H1 (cell line): ENCODE measurements at regions not wholly inside any gene's neighbourhood (a gene's known extent, or its start where the extent isn't known, plus 50 kb on each side); places are given as distances from the start of the nearest gene placed in this dataset.

Source experiments
- CTCF ChIA-PET: fragments of 300-600 bp; sonication (Branson Sonifier 250); formaldehyde crosslinking; loops from one replicate; lab custom pipeline; 2021; ENCODE audit not compliant: partially characterized antibody; lab: Charles Lee
- POLR2A ChIA-PET: fragments of 300-600 bp; sonication (Branson Sonifier 250); formaldehyde crosslinking; loops from one replicate; lab custom pipeline; 2021; ENCODE audit warnings: inconsistent platforms; ENCODE audit not compliant: partially characterized antibody; lab: Charles Lee
- DNase-seq, 2 experiments: peaks; one replicate each; pipeline versions ENCODE4 v3.0.0 to v3.0.0-alpha.2; 2010 to 2022; ENCODE audit warnings: low spot score in 2 of 2, low read depth in 1 of 2, mixed read lengths in 1 of 2
- FAIRE-seq: peaks from 2 replicates; lab custom pipeline; 2011; peaks lifted over from hg19 to GRCh38; lab: Jason Lieb, UNC
- H2AFZ ChIP-seq: 2 replicates; pipeline ENCODE4 v1.8.1; 2012; ENCODE audit warnings: low read length, inconsistent platforms
- H2AK5ac ChIP-seq: 2 replicates; pipeline ENCODE4 v1.6.1; 2013; ENCODE audit warnings: low read depth, low read length
- H2BK120ac ChIP-seq: replicated peaks from 2 replicates; pipeline ENCODE3; 2013; ENCODE audit warnings: low read depth, low read length, inconsistent platforms
- H2BK12ac ChIP-seq: 2 replicates; pipeline ENCODE4 v1.6.1; 2013; ENCODE audit warnings: low read depth, low read length
- H2BK15ac ChIP-seq: 2 replicates; pipeline ENCODE4 v1.6.1; 2013; ENCODE audit warnings: low read length
- H2BK20ac ChIP-seq: 2 replicates; pipeline ENCODE4 v1.6.1; 2013; ENCODE audit warnings: low read length
- H2BK5ac ChIP-seq: 2 replicates; pipeline ENCODE4 v1.6.1; 2013; ENCODE audit warnings: low read depth, low read length
- H3K14ac ChIP-seq: 2 replicates; pipeline ENCODE4 v1.6.1; 2013; ENCODE audit warnings: inconsistent platforms; ENCODE audit not compliant: insufficient read length
- H3K18ac ChIP-seq: 2 replicates; pipeline ENCODE4 v1.6.1; 2013; ENCODE audit warnings: low read length; ENCODE audit errors: extremely low read depth
- H3K23ac ChIP-seq: 2 replicates; pipeline ENCODE4 v1.6.1; 2013; ENCODE audit warnings: inconsistent platforms; ENCODE audit not compliant: insufficient read length
- H3K23me2 ChIP-seq: 2 replicates; pipeline ENCODE4 v1.6.1; 2013; ENCODE audit warnings: low read depth, low read length
- H3K27ac ChIP-seq: 2 replicates; pipeline ENCODE4 v1.6.1; 2011; ENCODE audit warnings: low read depth, low read length, inconsistent platforms
- H3K27me3 ChIP-seq, 4 experiments: replicated peaks in 1 of 4; 1 replicate in 1 of 4; 2 replicates in 3 of 4; pipeline versions ENCODE4 v1.6.1 to v1.8.1; 2011 to 2013; ENCODE audit warnings: low read length in 3 of 4, mild to moderate bottlenecking in 3 of 4, inconsistent platforms in 2 of 4, mixed read lengths in 2 of 4, moderate library complexity in 1 of 4; ENCODE audit not compliant: control insufficient read depth in 3 of 4, insufficient read depth in 3 of 4; ENCODE audit errors: extremely low read depth in 1 of 4
- H3K36me3 ChIP-seq, 4 experiments: 2 replicates each; pipeline versions ENCODE4 v1.6.1 to v1.8.1; 2011 to 2013; ENCODE audit warnings: mild to moderate bottlenecking in 4 of 4, low read length in 3 of 4, moderate library complexity in 2 of 4, control low read depth in 1 of 4, inconsistent platforms in 1 of 4; ENCODE audit not compliant: insufficient read depth in 4 of 4, control insufficient read depth in 2 of 4
- H3K4ac ChIP-seq: replicated peaks from 2 replicates; pipeline ENCODE3; 2013; ENCODE audit warnings: low read length, low read depth, mixed read lengths, inconsistent platforms; ENCODE audit not compliant: insufficient read length
- H3K4me1 ChIP-seq, 4 experiments: replicated peaks in 1 of 4; 1 replicate in 1 of 4; 2 replicates in 3 of 4; pipeline versions ENCODE4 v1.6.1 to v1.8.1; 2011 to 2013; ENCODE audit warnings: low read length in 3 of 4, inconsistent platforms in 2 of 4, mixed read lengths in 1 of 4; ENCODE audit not compliant: insufficient read depth in 4 of 4, control insufficient read depth in 3 of 4
- H3K4me2 ChIP-seq, 2 experiments: 2 replicates each; pipeline versions ENCODE4 v1.6.1 to v1.8.1; 2011 to 2013; ENCODE audit warnings: low read depth in 2 of 2, low read length in 2 of 2, control low read depth in 1 of 2, inconsistent platforms in 1 of 2, mild to moderate bottlenecking in 1 of 2; ENCODE audit not compliant: insufficient read depth in 1 of 2
- H3K4me3 ChIP-seq, 4 experiments: fragments of 200-600, 300-600 bp in 1 of 4; sonication (generic), shearing (Covaris generic), sonication (Bioruptor Twin) in 1 of 4; 2 replicates each; pipeline versions ENCODE4 v1.5.1 to v1.8.1; 2011 to 2016; ENCODE audit warnings: low read length in 4 of 4, low read depth in 3 of 4, control low read depth in 2 of 4, inconsistent platforms in 2 of 4, mild to moderate bottlenecking in 2 of 4, mixed read lengths in 1 of 4, moderate library complexity in 1 of 4; ENCODE audit not compliant: insufficient read depth in 2 of 4; ENCODE audit errors: extremely low read depth in 1 of 4
- H3K56ac ChIP-seq: replicated peaks from 2 replicates; pipeline ENCODE3; 2013; ENCODE audit warnings: low read depth, mild to moderate bottlenecking, mixed read lengths, low read length, inconsistent platforms; ENCODE audit not compliant: insufficient read length
- H3K79me1 ChIP-seq: 2 replicates; pipeline ENCODE4 v1.6.1; 2013; ENCODE audit warnings: low read depth, low read length, control low read depth
- H3K79me2 ChIP-seq, 2 experiments: 2 replicates each; pipeline versions ENCODE4 v1.6.1 to v1.8.1; 2012 to 2013; ENCODE audit warnings: low read length in 2 of 2, mild to moderate bottlenecking in 2 of 2, inconsistent platforms in 1 of 2; ENCODE audit not compliant: insufficient read depth in 2 of 2, control insufficient read depth in 1 of 2
- H3K9ac ChIP-seq, 4 experiments: replicated peaks in 1 of 4; 1 replicate in 1 of 4; 2 replicates in 3 of 4; pipeline versions ENCODE4 v1.6.1 to v1.8.1; 2011 to 2013; ENCODE audit warnings: low read depth in 3 of 4, low read length in 3 of 4, control low read depth in 2 of 4, mild to moderate bottlenecking in 2 of 4, moderate library complexity in 2 of 4, inconsistent platforms in 1 of 4; ENCODE audit errors: extremely low read depth in 1 of 4
- H3K9me3 ChIP-seq, 2 experiments: 2 replicates each; pipeline versions ENCODE4 v1.6.1 to v1.8.1; 2012 to 2013; ENCODE audit warnings: mild to moderate bottlenecking in 2 of 2, moderate library complexity in 2 of 2, control low read depth in 1 of 2, inconsistent platforms in 1 of 2, low read depth in 1 of 2, low read length in 1 of 2, mixed read lengths in 1 of 2; ENCODE audit not compliant: insufficient read depth in 2 of 2
- H4K20me1 ChIP-seq, 2 experiments: replicated peaks in 1 of 2; 2 replicates each; pipeline versions ENCODE3 to v1.8.1; 2011 to 2013; ENCODE audit warnings: inconsistent platforms in 2 of 2, low read length in 2 of 2, mild to moderate bottlenecking in 1 of 2; ENCODE audit not compliant: insufficient read depth in 2 of 2, control insufficient read depth in 1 of 2
- H4K5ac ChIP-seq: 2 replicates; pipeline ENCODE4 v1.6.1; 2013; ENCODE audit warnings: low read length, low read depth, mixed read lengths, inconsistent platforms; ENCODE audit not compliant: insufficient read length
- H4K8ac ChIP-seq: 2 replicates; pipeline ENCODE4 v1.8.0; 2013; ENCODE audit warnings: mild to moderate bottlenecking, moderate library complexity, low read length, inconsistent platforms; ENCODE audit not compliant: insufficient read depth; ENCODE audit errors: extremely low read depth
- H4K91ac ChIP-seq: replicated peaks from 2 replicates; pipeline ENCODE3; 2013; ENCODE audit warnings: low read length, mixed read lengths, inconsistent platforms; ENCODE audit not compliant: insufficient read length
- CHD2 ChIP-seq: IDR thresholded peaks from 2 replicates; pipeline ENCODE4 v1.6.1; 2012; ENCODE audit warnings: low read length, improper control_type of control experiment
- EP300 ChIP-seq, 2 experiments: IDR thresholded peaks; 1 replicate in 1 of 2; 2 replicates in 1 of 2; pipeline ENCODE4 v1.6.1; 2011 to 2012; ENCODE audit warnings: low read depth in 2 of 2, low read length in 2 of 2, mild to moderate bottlenecking in 2 of 2, borderline replicate concordance in 1 of 2, inconsistent platforms in 1 of 2, moderate library complexity in 1 of 2
- NRF1 ChIP-seq: IDR thresholded peaks from 2 replicates; pipeline ENCODE4 v1.6.1; 2011; ENCODE audit warnings: mild to moderate bottlenecking, low read depth, low read length, improper control_type of control experiment
- RNF2 ChIP-seq: fragments of 200-900, 300-1000 bp; sonication (generic); IDR thresholded peaks from 2 replicates; pipeline ENCODE4 v1.7.1; 2016; ENCODE audit warnings: borderline replicate concordance, low read depth, mild to moderate bottlenecking, antibody characterized with exemption, low read length; ENCODE audit not compliant: poor library complexity, severe bottlenecking; ENCODE audit errors: missing control alignments
- TCF12 ChIP-seq: IDR thresholded peaks from 2 replicates; pipeline ENCODE4 v1.6.1; 2011; ENCODE audit warnings: low read depth, mild to moderate bottlenecking, low read length
- WGBS, 2 experiments: shearing (Covaris generic) in 1 of 2; methylation state at CpG; one replicate each; pipeline versions ENCODE4 v1.1.6 to v1.1.7; 2013 to 2015; ENCODE audit warnings: low lambda C conversion rate in 2 of 2, mixed read lengths in 2 of 2, inconsistent platforms in 1 of 2, low coverage in 1 of 2, missing lambda C conversion rate in 1 of 2; ENCODE audit not compliant: insufficient replicate concordance in 2 of 2, insufficient coverage in 1 of 2, insufficient read length in 1 of 2; ENCODE audit errors: extremely low coverage in 1 of 2, missing lambda C conversion rate in 1 of 2; 5-methylcytosine and 5-hydroxymethylcytosine counted together

DNA sequence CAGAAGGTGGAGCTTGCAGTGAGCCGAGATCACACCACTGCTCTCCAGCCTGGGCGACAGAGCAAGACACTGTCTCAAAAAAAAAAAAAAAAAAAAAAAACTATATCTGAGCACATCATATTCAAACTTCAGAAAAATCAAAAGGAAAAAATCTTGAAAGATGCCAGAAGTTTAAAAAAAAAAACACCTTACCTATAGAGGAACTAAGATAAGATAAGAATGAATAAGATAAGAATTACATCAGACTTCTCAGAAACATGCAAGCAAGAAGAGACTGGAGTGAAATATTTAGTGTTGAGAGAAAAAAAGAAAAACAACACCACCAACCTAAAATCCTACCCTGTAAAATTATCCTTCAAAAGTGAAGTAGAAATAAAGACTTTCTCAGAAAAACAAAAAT, 116.8 kb upstream of the ARID1B start:
- no peaks in the 10 kb centered on the region for H3K27me3 ChIP-seq
- no peak for DNase-seq
- no peaks in the 10 kb centered on the region for H3K9me3 ChIP-seq
- no peak overlapping the region for H3K23ac ChIP-seq
- no peak overlapping the region for H3K4me2 ChIP-seq
- ChIA-PET POLR2A (no interaction called here), CTCF (interaction anchor here (1.7 to 1.8 kb wide), 2 partner anchors 94 to 525 kb away, joined by 4 to 6 read pairs; no protein-coding TSS in a partner anchor)
- 100% methylated on average over 1 of the region's 2 CpGs; no CpG with 5 or more reads in 1 of the 2 experiments for WGBS, 2 experiments
- no peak overlapping the region for H3K4me3 ChIP-seq
- H3K36me3 ChIP-seq: no peaks in the 10 kb centered on the region
- H2BK15ac ChIP-seq: no peak overlapping the region
- no peak overlapping the region for H3K4ac ChIP-seq
- H3K79me2 ChIP-seq: no peaks in the 10 kb centered on the region
- H4K8ac ChIP-seq: no peak overlapping the region
- H2BK120ac ChIP-seq: no peak overlapping the region
- H2BK20ac ChIP-seq: no peak overlapping the region
- TF ChIP-seq NRF1 (no peak), EP300 (IDR thresholded peaks at IDR 0.05; ENCODE audit: borderline replicate concordance in 1 of 2, low read depth in 2 of 2, low read length in 2 of 2) (no peak), RNF2 (no peak), TCF12 (no peak), CHD2 (no peak)
- no peak overlapping the region for H2BK5ac ChIP-seq
- no peaks in the 10 kb centered on the region for H3K79me1 ChIP-seq
- no peak overlapping the region for H3K56ac ChIP-seq
- H3K18ac ChIP-seq: no peak overlapping the region
- H2BK12ac ChIP-seq: no peak overlapping the region
- no peak overlapping the region for H2AK5ac ChIP-seq
- no peaks in the 10 kb centered on the region for H4K20me1 ChIP-seq
- no peak overlapping the region for H3K14ac ChIP-seq
- H3K23me2 ChIP-seq: no peaks in the 10 kb centered on the region
- no peak overlapping the region for H4K5ac ChIP-seq
- H2AFZ ChIP-seq: no peak overlapping the region
- no peak for FAIRE-seq
- no peak overlapping the region for H3K27ac ChIP-seq
- H3K4me1 ChIP-seq: peaks cover 0 to 12% (median 9%) of the 10 kb centered on the region in 4 experiments; a peak in 6 of 7 replicates
- H3K9ac ChIP-seq: no peak overlapping the region
- H4K91ac ChIP-seq: no peak overlapping the region
